HG03378 (cell line): ENCODE measurements at regions not wholly inside any gene's neighbourhood (a gene's known extent, or its start where the extent isn't known, plus 50 kb on each side); places are given as distances from the start of the nearest gene placed in this dataset.

ENCODE experiments used
- ATAC-seq: cut with Tn5 transposase; IDR thresholded peaks from one replicate; pipeline ENCODE4 v1.9.1; 2021; ENCODE audit warnings: mild to moderate bottlenecking, moderate library complexity; ENCODE audit not compliant: unreplicated experiment

DNA sequence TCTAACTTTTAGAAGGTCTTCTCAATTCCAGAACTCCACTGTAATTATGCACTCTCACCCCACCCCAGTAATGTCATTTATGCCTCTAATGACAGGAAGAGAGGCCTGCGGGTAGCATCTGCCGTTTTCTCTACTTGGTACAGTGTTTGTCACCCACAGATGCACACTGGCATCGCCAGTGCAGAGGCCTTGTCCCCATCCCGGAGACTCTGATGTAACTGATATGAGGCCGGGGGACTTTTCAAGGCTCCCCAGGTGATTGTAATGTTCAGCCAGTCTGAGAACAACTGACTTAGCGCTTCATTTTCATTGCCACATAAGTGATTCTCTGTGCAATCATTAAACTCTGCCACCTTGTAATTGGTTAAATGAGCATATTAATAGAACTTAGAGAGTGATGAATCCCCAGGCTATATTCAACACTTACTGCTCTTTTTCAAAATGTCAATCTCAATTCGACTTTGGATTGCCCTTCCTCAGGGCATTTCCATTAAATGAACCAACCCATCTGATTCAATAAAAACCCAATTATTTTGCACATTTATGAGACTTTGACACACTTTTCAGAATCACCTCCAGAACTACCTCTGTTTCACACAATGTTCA, 113.2 kb downstream of the HERPUD2 start:
- ATAC-seq = no peak

GRCh38 chr7:35576031-35576573, 118.8 kb downstream of the HERPUD2 start:
- no peak for ATAC-seq

DNA sequence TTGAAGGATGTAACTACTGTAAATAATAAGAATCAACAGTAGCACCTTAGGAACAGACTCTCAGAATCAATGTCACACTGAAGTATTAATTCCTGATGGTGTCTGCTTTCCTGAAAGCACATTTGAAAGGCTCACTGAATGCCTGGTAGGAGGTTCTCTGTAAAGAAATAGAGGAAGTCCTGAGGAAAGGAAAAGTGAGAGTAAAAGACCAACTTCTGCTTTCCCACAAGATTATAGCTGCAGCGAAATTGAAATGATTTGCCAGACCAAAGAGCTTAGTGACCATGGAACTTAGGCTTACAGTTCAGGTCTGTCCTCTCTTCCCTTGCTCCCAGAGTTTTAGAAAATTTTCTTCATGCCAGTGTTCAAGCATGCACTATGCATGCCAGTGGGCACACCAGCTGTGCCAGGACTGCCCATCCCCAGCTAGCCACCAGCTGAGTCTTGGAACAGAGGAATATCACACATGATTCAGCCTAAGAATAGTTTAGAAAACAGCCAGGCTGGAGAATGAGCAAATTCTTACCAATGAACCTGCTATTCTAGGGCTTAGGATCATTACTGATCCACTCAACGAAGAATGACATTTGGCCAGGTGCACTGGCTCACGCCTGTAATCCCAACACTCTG, 123.2 kb downstream of the HERPUD2 start:
- ATAC-seq = no peak

DNA sequence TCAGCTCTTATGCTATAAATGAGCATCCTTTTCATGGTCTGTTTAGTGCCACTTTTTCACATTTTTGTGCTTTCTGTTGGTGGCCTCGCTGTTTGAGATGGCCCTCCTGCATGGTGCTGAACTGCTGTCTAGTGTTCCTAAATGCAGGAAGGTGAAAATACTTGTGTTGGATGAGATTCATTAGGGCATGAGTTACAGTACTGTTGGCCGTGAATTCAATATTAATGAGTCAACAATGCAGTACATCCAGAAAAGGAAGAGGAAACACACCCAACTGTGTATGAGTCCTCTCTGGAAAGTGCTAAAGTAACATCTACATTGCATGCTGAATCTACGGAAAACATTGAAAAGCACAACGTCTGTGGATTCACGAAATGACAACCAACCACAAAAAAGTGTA, 124.0 kb downstream of the HERPUD2 start:
- ATAC-seq = no peak

- ATAC-seq = no peak
Observed at GRCh38 chr7:35565927-35566326, 129.0 kb downstream of the HERPUD2 start.

DNA sequence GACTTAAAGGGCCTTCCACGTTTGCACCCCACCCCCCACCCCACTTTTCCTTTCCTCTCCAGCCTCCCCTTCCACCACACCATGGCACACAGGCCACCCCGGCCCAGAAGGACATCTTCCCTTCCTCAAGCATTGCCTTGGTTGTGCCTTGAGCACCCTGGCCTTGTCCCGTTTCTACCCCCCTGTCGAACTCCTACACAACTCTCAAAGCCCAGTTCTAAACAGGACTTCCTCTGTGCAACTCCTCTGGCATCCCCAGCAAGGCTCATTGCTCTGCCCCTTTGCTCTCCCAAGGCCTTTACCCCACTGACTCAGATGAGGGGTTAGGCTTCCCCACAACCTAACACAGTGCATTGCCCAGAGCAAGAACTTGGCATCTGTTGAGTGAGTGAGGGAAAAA, 136.1 kb downstream of the HERPUD2 start:
- ATAC-seq = no peak

DNA sequence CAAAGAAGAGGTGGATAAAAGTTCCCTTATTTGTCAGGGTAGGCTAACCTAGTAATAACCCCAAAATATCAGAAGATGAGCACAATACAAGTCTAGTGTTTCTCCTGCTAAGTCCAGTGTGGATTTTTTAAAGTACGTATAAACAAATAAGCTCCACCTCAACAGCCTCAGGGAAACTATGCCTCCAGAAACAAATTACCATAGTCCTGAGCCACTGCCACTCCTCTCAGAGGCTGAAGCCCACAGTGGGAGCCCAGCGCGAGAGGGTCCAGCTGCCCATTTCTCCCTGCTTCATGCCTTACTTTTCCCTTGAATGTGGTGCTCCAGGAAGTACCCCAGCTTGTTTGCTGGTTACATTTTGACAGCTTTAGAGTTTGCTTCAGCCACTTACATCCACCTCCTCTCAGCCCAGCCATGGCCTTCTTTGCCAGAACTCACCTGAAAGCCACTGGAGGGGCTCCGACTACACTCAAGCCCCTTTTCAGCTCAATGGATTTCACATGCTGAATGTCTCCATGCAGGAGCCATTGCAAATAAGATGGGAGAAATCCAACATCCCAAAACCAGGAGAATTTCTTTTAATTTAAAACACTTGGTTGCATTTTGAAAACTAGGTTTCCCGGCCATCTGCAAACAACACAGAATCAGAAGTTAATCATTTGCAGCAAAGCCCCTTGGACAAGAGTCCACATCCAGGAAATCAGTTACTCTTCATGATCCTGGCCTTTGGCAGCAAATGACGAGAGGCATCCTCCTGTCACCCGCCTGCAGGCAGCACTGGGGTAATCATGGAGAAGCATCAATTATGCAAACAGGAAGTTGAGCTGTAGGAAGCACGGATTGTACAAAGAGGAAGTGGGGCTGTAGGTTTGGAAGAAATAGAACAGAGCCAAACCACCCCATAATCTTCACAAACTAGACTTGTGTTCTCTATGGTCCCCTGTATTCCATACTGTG, 138.1 kb downstream of the HERPUD2 start:
- no peak for ATAC-seq

DNA sequence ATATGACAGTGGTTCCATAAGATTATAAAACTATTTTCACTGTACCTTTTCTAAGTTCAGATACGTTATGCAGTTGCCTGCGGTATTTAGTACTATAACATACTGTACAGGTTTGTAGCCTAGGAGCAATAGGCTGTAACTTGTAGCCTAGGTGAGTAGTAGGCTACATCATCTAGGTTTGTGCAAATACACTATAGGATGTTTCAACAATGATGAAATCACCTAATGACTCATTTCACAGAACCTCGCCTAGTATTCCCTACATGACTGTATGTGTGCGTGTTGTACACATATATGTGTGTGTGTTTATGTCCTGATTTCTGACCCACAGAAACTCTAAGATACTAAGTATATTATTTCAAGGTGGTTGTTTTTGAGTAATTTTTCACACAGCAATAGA, 139.0 kb downstream of the HERPUD2 start:
- no peak for ATAC-seq

DNA sequence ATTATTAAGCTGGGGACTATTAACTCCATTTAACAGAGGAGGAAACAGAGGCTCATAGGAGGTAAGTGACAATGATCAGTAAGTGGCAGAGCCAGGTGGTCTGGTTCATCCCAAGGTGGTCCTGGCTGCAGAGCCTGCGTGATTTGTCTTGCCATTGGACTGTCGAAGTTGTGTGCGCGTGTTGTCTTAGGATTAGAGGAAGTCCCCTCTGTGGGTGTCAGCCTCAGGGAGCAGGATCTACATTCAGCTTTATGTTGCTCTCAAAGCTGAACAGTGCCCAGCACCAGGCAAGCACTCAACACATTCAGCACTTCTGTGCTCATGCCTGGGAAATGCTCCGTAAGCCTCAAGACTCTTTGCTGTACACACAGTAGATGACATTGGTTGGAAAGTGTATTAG, 139.5 kb downstream of the HERPUD2 start:
- ATAC-seq = no peak

- ATAC-seq = no peak
Observed at GRCh38 chr7:35553519-35553918, 141.4 kb downstream of the HERPUD2 start.

- ATAC-seq = no peak
Observed at GRCh38 chr7:35552691-35553090, 142.2 kb downstream of the HERPUD2 start.

- ATAC-seq = no peak
Observed at GRCh38 chr7:35551321-35552081, 143.4 kb downstream of the HERPUD2 start.

GRCh38 chr7:35550831-35551230, 144.1 kb downstream of the HERPUD2 start:
- no peak for ATAC-seq

DNA sequence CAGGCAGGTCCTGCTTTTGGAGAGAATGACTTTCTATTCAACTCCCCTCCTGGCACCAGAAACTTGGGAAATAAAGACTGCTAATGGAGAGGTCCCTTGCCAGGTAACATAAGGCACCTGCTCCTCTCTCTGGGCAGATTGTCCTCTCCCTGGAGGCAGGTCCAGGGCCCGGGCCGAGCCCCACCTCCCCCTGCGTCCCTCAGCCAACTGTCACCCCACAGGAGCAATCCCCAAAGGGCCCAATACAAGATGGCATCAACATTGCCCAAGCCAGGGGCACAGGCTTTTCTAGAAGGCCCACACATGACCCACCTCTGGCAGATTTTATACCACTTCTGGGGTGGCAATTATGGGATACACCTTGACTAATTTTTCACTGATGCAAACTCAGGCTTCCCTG, 145.2 kb downstream of the HERPUD2 start:
- ATAC-seq = no peak

DNA sequence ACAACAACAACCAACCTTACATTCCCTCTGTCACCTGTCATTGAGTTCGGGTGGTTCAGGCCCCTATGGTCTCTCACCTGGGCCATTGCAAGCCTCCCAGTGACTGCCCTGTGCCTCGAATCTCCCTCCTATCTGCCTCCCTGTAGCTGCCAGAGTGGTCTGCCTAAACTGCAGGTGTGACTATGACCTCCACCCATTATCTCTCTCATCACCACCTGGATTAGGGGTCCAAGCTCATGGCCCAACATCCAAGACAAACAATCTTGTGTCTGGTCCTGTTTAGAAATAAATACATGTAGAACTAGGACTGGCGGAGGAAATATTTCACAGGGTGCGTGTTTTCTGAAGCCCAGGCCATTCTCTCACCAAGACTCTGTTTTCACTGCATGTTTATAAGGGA, 146.6 kb downstream of the HERPUD2 start:
- ATAC-seq = no peak

- ATAC-seq = no peak
Observed at GRCh38 chr7:35546691-35547429, 148.1 kb downstream of the HERPUD2 start.

- ATAC-seq = no peak
Observed at GRCh38 chr7:35545831-35546230, 149.1 kb downstream of the HERPUD2 start.

DNA sequence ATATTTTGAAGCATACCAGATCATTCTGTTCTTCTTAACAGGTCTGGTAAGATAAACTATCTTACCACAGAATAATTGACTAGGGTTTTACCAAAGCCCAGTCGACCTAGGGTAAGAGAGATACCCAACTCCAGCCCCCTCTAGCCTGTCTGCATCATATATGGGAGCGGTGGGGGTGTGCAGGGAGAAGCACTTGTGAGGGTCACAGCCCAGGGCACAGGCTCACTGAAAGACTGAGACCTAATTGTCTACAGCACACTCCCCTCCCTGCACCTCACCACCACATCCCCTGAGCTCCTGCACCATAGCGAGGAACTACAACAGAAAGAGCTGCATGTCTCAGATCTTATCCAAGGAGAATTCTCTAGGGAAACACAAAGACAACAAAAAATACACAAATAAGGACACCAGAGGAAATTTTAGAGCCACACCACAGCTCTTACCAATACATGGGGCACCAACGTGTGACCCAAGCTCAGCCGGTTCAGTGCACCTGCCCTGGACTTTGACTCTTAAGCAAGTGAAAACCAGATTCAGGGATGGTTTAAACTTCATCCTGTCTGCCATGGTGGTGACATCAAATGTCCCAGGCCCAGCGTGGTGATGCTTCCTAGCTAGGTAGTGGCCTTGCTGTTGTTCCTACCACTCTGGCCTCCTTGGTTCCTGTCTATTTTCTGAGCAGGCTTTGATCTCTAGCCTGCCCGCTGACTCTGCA, 150.8 kb downstream of the HERPUD2 start:
- ATAC-seq = no peak
